COR-L47 (cell line): ENCODE measurements at regions not wholly inside any gene's neighbourhood (a gene's known extent, or its start where the extent isn't known, plus 50 kb on each side); places are given as distances from the start of the nearest gene placed in this dataset.
"Not testable (repeated sequence)": the region's sequence is repeated elsewhere in the genome, so short reads cannot be mapped to it uniquely, and the experiment has no call there.

ENCODE experiments used
- DNase-seq: peaks from one replicate; lab custom pipeline; 2025; lab: John Stamatoyannopoulos, UW

DNA sequence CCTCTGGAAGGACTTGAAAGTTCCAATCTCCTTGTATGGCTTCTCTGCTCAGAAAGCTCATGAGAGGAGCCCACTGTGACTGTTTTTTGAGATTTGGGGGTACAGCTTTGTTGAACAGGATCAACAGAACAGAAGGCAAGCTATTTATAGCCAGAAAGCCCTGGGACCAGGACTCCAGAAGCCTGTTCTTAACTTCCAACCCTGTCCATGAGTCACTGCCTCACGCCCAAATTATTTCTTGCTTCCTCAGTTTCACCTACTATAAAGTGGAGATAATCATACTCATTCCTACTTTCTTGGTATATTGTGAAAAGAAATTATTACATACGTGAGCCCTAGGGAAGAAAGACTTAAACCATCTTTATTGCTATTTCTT, 100.9 kb upstream of the MARCKS start:
- no peak for DNase-seq

- DNase-seq: no peak
These were observed 98.9 kb upstream of the MARCKS start for GRCh38 chr6:113758214-113758613.

DNA sequence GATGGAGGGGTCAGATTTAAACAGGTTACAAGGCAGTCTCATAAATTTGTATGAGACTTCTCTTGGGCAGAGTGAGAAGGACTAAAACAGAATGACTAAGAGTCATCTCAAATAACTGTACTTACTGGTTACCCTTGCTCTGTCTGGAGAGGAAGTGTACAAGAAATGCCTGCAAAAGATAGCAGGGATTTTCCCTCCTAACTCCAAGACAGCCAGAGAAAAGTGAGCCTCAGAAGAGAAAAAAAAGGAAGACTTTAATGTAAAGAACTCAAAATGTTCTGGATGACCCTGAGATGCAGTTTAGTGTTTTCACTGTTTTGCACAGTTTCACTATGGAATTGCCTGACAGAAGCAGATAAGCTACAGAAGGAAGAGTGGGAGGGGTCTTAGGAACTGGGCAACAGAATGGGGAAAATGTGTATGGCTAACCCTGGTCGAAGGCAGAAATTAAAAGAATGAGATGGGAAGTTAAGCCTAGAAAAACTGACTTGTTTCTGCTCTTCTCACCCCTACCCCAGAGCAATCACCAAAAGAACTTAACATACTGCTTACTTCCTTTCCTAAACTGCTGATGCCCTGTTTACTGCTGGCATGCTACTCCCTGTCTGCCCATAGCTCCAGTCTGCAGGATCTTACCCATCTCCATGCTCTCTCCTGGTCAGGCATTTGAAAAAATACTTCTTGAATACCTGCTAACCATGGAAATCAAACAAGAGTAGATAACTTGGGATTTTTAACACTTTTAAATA, 98.1 kb upstream of the MARCKS start:
- DNase-seq: no peak

DNA sequence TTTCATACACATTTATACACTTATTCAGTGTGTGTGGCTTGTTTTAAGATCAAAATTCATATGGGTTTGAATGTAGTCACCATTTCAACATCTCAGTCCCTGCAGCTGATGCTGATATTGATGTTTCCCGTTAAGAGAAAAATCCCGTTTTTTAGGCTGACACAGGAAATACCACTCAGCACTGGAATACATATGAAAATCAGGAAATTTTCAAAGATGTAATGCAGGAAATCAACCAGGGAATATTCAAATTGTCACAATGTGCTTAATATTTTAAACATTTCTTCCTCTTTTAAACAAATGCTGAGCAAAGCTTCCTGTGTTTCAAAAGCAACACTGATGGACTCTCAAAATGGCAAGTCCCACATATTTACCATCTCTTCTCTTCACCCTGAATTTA, 94.5 kb upstream of the MARCKS start:
- DNase-seq: no peak

DNA sequence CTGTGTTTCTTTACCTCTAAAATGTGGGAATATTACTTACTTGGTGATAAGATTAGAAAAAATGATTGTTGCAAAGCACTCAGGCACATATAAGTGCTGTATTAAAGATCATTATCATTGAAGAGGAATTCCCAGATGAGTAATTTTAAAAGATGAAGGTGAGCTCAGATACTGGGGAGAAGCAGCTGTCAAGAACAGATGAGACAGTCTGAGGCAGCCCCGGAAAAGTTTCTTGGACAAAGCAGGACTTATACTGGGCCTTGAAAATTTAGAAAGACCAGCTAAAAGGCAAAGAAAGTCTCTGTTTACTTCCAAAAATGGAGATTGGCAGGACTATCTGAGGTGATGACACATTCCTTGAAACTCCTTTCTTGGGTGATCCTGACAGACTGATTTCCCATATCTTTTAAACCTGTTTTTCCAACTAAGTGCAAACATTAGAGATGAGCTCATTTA, 93.8 kb upstream of the MARCKS start:
- no peak for DNase-seq

DNA sequence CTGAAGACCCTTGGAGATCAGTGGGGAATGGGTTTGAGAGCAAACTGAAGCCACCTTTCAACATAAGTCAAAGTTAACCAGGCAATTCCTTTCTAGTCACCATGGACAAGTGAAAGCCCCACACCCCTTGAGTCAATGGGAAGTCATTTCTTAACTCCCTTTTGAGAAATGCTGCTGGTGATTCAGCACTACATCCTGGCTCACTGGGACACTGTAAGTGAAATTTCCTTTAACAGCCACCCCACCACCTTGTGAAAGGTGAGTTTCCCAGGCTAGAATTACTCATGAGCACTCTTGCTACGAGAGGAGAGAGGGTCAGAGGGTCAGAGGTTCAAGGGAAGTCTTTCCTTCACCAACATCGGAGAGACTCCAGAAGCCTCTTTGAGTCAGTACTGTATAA, 93.3 kb upstream of the MARCKS start:
- DNase-seq: no peak

GRCh38 chr6:113765909-113766308, 91.2 kb upstream of the MARCKS start:
- DNase-seq: no peak

- no peak for DNase-seq
These were observed 89.2 kb upstream of the MARCKS start for GRCh38 chr6:113767985-113768384.

DNA sequence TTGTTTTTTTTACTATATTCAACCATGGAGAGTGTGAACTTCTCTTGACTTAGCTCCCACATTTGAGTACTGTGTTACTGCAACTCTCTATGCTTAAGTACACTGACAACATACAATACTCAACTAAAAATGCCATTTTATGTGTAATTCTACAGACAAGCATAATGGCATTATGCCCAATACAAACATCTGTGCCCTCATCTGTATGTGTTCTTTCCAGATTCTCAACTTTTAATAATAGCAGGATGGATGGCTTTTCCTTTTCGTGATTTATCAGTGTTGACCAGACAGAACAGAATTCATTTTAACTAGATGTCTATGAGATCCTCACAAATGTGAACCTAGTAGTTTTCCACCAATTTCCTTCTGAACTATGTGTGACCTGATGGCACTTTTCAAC, 84.2 kb upstream of the MARCKS start:
- DNase-seq: no peak

- DNase-seq: no peak
These were observed 82.9 kb upstream of the MARCKS start for GRCh38 chr6:113774127-113774825.

- DNase-seq: no peak
These were observed 80.1 kb upstream of the MARCKS start for GRCh38 chr6:113776998-113777397.

GRCh38 chr6:113777601-113778000, 79.5 kb upstream of the MARCKS start:
- no peak for DNase-seq

DNA sequence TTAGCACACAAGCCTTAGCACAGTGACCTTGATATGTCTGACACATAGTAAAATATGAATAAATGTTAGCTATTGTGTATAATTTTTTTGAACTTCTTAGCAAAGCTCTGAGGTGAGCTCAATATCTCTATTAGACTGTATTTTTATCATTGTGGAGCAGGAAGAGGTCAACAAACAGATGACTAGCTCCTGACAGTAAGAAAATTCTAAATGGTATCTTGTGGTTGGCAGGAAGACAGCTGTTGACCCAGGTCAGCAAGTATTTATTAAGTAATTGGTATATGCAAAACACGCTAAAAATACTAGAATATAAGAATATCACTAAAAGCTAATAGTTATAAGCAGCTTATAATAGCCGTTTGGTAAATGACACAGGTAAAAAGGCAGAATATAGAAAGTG, 77.5 kb upstream of the MARCKS start:
- DNase-seq: no peak

- DNase-seq: no peak
These were observed 74.5 kb upstream of the MARCKS start for GRCh38 chr6:113782636-113783035.

GRCh38 chr6:113786168-113786567, 71.0 kb upstream of the MARCKS start:
- DNase-seq: no peak

- DNase-seq: no peak
These were observed 68.6 kb upstream of the MARCKS start for GRCh38 chr6:113788586-113788985.

DNA sequence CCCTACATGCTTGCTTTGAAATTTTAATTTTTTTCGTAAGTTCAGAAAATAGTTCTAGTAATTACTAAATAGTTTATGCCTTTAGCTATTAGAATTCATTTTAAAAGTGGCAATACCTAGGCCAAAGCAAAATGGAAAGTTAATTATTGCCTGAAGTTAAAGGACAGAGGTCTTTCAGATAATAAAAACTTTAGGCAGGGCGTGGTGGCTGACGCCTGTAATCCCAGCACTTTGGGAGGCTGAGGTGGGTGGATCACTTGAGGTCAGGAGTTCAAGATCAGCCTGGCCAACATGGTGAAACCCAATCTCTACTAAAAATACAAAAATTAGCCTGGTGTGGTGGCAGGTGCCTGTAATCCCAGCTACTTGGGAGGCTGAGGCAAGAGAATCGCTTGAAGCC, 65.9 kb upstream of the MARCKS start:
- DNase-seq: not testable (repeated sequence)

GRCh38 chr6:113795371-113795770, 61.8 kb upstream of the MARCKS start:
- DNase-seq: not testable (repeated sequence)

DNA sequence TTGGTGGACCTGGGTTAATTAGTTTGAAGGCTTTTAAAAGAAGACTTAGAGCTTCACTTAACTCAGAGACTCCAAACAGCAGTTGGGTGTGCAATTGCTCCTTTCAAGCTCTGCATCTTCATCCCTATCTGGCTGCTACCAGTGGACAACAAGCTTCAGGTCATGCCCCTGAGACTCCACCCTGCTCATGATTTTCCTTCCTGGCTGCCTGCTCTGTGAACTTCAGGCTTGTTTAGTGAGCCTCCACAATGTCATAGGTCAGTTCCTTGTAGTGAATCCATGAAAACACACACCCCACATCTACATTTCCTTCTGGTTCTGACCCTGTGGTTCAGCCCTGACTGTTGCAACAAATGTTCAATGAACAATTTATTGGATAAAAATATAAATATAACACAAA, 61.1 kb upstream of the MARCKS start:
- DNase-seq: no peak

- DNase-seq: no peak
These were observed 54.4 kb upstream of the MARCKS start for GRCh38 chr6:113802779-113803178.

DNA sequence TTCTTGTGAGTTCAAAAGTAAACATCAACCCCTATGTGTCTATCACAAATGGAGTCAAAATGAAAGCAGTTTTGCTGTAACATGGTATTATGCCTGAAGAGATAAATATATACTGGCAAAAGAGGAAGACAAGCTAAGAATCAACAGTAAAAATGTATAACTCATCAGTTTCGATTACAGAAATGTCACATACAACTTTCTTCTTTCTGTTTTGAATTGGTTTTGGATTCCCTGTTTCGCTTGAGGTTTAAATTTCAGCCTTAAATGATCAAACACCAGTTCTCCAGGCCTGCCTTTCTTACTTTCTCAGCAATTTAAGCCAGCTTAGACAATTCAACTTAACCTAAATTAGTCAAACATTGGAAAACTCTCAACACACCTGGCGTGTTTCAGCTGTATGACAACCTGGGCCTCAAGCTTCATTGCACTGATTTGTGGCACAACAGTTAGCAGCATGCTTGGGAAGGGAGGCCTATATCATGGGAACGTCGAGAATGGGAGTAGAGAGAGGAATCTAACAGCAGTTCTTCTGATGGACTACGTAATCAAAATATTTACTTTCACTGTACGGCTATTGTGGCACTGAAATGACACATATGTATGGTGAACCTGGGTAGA, 51.9 kb upstream of the MARCKS start:
- DNase-seq: no peak

GRCh38 chr6:113805811-113806495, 51.2 kb upstream of the MARCKS start:
- no peak for DNase-seq
